Muscle layer of colon (tissue), 2 donors: ENCODE measurements at regions not wholly inside any gene's neighbourhood (a gene's known extent, or its start where the extent isn't known, plus 50 kb on each side); places are given as distances from the start of the nearest gene placed in this dataset.

Experiments used
- H3K27ac ChIP-seq: one replicate; pipeline ENCODE4 v1.7.0; 2013; ENCODE audit warnings: low read depth, mild to moderate bottlenecking, low read length, moderate library complexity
- H3K27me3 ChIP-seq, 2 donors: one replicate each; pipeline ENCODE4 v1.7.0; 2013; ENCODE audit warnings: low read length in 2 of 2, mild to moderate bottlenecking in 2 of 2; ENCODE audit not compliant: insufficient read depth in 2 of 2, control insufficient read depth in 1 of 2
- H3K36me3 ChIP-seq: one replicate; pipeline ENCODE4 v1.7.0; 2013; ENCODE audit warnings: mild to moderate bottlenecking, low read length; ENCODE audit not compliant: insufficient read depth
- H3K4me1 ChIP-seq: one replicate; pipeline ENCODE4 v1.7.0; 2013; ENCODE audit warnings: mild to moderate bottlenecking, low read length; ENCODE audit not compliant: insufficient read depth
- H3K4me3 ChIP-seq, 2 donors: one replicate each; pipeline ENCODE4 v1.7.0; 2013; ENCODE audit warnings: low read length in 2 of 2, low read depth in 1 of 2, mild to moderate bottlenecking in 1 of 2, moderate library complexity in 1 of 2
- H3K9ac ChIP-seq: one replicate; pipeline ENCODE4 v1.7.0; 2013; ENCODE audit warnings: low read length
- H3K9me3 ChIP-seq: one replicate; pipeline ENCODE4 v1.7.0; 2013; ENCODE audit warnings: mild to moderate bottlenecking, low read length
- donor health status: abdominal sarcoma.
- donor health status: Adenocarcinoma of cecum.

GRCh38 chr12:90501412-90501811 lies 453.6 kb downstream of the CCER1 start:
- H3K27me3 ChIP-seq, result no peaks in the 10 kb centered on the region
- no peaks in the 10 kb centered on the region for H3K9me3 ChIP-seq
- no peaks in the 10 kb centered on the region for H3K4me1 ChIP-seq
- H3K4me3 ChIP-seq, result no peak overlapping the region
- H3K27ac ChIP-seq, result no peak overlapping the region
- no peak overlapping the region for H3K9ac ChIP-seq
- H3K36me3 ChIP-seq, result no peaks in the 10 kb centered on the region

GRCh38 chr12:90499795-90500194 lies 455.2 kb downstream of the CCER1 start:
- no peaks in the 10 kb centered on the region for H3K9me3 ChIP-seq
- no peaks in the 10 kb centered on the region for H3K27me3 ChIP-seq
- no peak overlapping the region for H3K27ac ChIP-seq
- no peak overlapping the region for H3K9ac ChIP-seq
- H3K4me1 ChIP-seq, result no peaks in the 10 kb centered on the region
- H3K4me3 ChIP-seq, result no peak overlapping the region
- no peaks in the 10 kb centered on the region for H3K36me3 ChIP-seq

GRCh38 chr12:90497923-90498545 lies 456.9 kb downstream of the CCER1 start:
- H3K9me3 ChIP-seq, result no peaks in the 10 kb centered on the region
- H3K4me3 ChIP-seq, result no peak overlapping the region
- no peak overlapping the region for H3K27ac ChIP-seq
- H3K36me3 ChIP-seq, result no peaks in the 10 kb centered on the region
- H3K27me3 ChIP-seq, result no peaks in the 10 kb centered on the region
- H3K4me1 ChIP-seq, result no peaks in the 10 kb centered on the region
- no peak overlapping the region for H3K9ac ChIP-seq

GRCh38 chr12:90490355-90490754 lies 464.6 kb downstream of the CCER1 start:
- H3K9ac ChIP-seq, result no peak overlapping the region
- no peaks in the 10 kb centered on the region for H3K27me3 ChIP-seq
- no peak overlapping the region for H3K27ac ChIP-seq

GRCh38 chr12:90489141-90489540 lies 465.8 kb downstream of the CCER1 start:
- Histone ChIP-seq H3K4me3 (no peak overlapping the region), H3K27ac (no peak overlapping the region), H3K36me3 (no peaks in the 10 kb centered on the region), H3K27me3 (no peaks in the 10 kb centered on the region), H3K4me1 (peaks cover 2% of the 10 kb centered on the region), H3K9ac (no peak overlapping the region), H3K9me3 (no peaks in the 10 kb centered on the region)

More at GRCh38 chr12:90490355-90490754, 464.6 kb downstream of the CCER1 start:
- Histone ChIP-seq H3K4me1 (no peaks in the 10 kb centered on the region), H3K9me3 (no peaks in the 10 kb centered on the region), H3K36me3 (no peaks in the 10 kb centered on the region), H3K4me3 (no peak overlapping the region)

GRCh38 chr12:90485560-90485959 lies 469.4 kb downstream of the CCER1 start:
- no peaks in the 10 kb centered on the region for H3K36me3 ChIP-seq

GRCh38 chr12:90484094-90484493 lies 470.9 kb downstream of the CCER1 start:
- Histone ChIP-seq H3K4me3 (no peak overlapping the region), H3K36me3 (no peaks in the 10 kb centered on the region), H3K9me3 (no peaks in the 10 kb centered on the region), H3K27me3 (no peaks in the 10 kb centered on the region), H3K4me1 (peaks cover 3% of the 10 kb centered on the region), H3K9ac (no peak overlapping the region), H3K27ac (no peak overlapping the region)

More at GRCh38 chr12:90485560-90485959, 469.4 kb downstream of the CCER1 start:
- H3K4me3 ChIP-seq, result no peak overlapping the region
- no peaks in the 10 kb centered on the region for H3K9me3 ChIP-seq
- H3K27me3 ChIP-seq, result no peaks in the 10 kb centered on the region
- peaks cover 3% of the 10 kb centered on the region for H3K4me1 ChIP-seq
- H3K27ac ChIP-seq, result no peak overlapping the region
- H3K9ac ChIP-seq, result no peak overlapping the region

GRCh38 chr12:90481748-90482147 lies 473.2 kb downstream of the CCER1 start:
- peaks cover 3% of the 10 kb centered on the region for H3K4me1 ChIP-seq
- no peaks in the 10 kb centered on the region for H3K27me3 ChIP-seq
- H3K4me3 ChIP-seq, result no peak overlapping the region
- no peak overlapping the region for H3K27ac ChIP-seq
- H3K36me3 ChIP-seq, result no peaks in the 10 kb centered on the region
- H3K9me3 ChIP-seq, result no peaks in the 10 kb centered on the region
- no peak overlapping the region for H3K9ac ChIP-seq

GRCh38 chr12:90479237-90479636 lies 475.7 kb downstream of the CCER1 start:
- Histone ChIP-seq H3K9me3 (no peaks in the 10 kb centered on the region), H3K27ac (no peak overlapping the region), H3K27me3 (no peaks in the 10 kb centered on the region), H3K4me1 (peaks cover 2% of the 10 kb centered on the region), H3K4me3 (no peak overlapping the region), H3K36me3 (no peaks in the 10 kb centered on the region), H3K9ac (no peak overlapping the region)

GRCh38 chr12:90473831-90474230 lies 481.1 kb downstream of the CCER1 start:
- H3K36me3 ChIP-seq, result no peaks in the 10 kb centered on the region
- H3K9ac ChIP-seq, result no peak overlapping the region
- no peaks in the 10 kb centered on the region for H3K4me1 ChIP-seq
- H3K4me3 ChIP-seq, result no peak overlapping the region
- H3K27ac ChIP-seq, result no peak overlapping the region
- H3K27me3 ChIP-seq, result no peaks in the 10 kb centered on the region
- peaks cover 6% of the 10 kb centered on the region for H3K9me3 ChIP-seq

GRCh38 chr12:90460681-90461080 lies 494.3 kb downstream of the CCER1 start:
- Histone ChIP-seq H3K27ac (no peak overlapping the region), H3K27me3 (no peaks in the 10 kb centered on the region), H3K9ac (no peak overlapping the region), H3K4me1 (no peaks in the 10 kb centered on the region), H3K4me3 (no peak overlapping the region), H3K36me3 (no peaks in the 10 kb centered on the region), H3K9me3 (no peaks in the 10 kb centered on the region)

GRCh38 chr12:90456248-90456647 lies 498.7 kb downstream of the CCER1 start:
- H3K9ac ChIP-seq, result no peak overlapping the region
- H3K9me3 ChIP-seq, result no peaks in the 10 kb centered on the region

More at GRCh38 chr12:90456248-90456647, 498.7 kb downstream of the CCER1 start:
- Histone ChIP-seq H3K36me3 (no peaks in the 10 kb centered on the region), H3K4me1 (no peaks in the 10 kb centered on the region), H3K27ac (no peak overlapping the region), H3K27me3 (no peaks in the 10 kb centered on the region), H3K4me3 (no peak overlapping the region)
